H1 (cell line): ENCODE measurements at regions not wholly inside any gene's neighbourhood (a gene's known extent, or its start where the extent isn't known, plus 50 kb on each side); places are given as distances from the start of the nearest gene placed in this dataset.

Experiments used
- NRF1 ChIP-seq: IDR thresholded peaks from 2 replicates; pipeline ENCODE4 v1.6.1; 2011; ENCODE audit warnings: mild to moderate bottlenecking, low read depth, low read length, improper control_type of control experiment
- PHF8 ChIP-seq: fragments of 200-600 bp; sonication (generic); conservative IDR thresholded peaks from 2 replicates; pipeline ENCODE4 v1.7.1; 2012; ENCODE audit warnings: low read depth, mild to moderate bottlenecking, inconsistent platforms, low read length, moderate library complexity
- RFX5 ChIP-seq: IDR thresholded peaks from 2 replicates; pipeline ENCODE4 v1.6.1; 2011; ENCODE audit warnings: low read depth, low read length, improper control_type of control experiment, borderline replicate concordance
- SIN3A ChIP-seq, 2 experiments: IDR thresholded peaks in 1 of 2; conservative IDR thresholded peaks in 1 of 2; 2 replicates each; pipeline ENCODE4 v1.6.1; 2011 to 2012; ENCODE audit warnings: low read length in 2 of 2, improper control_type of control experiment in 1 of 2, low read depth in 1 of 2, mild to moderate bottlenecking in 1 of 2
- SP2 ChIP-seq: IDR thresholded peaks from 2 replicates; pipeline ENCODE4 v1.6.1; 2012; ENCODE audit warnings: mild to moderate bottlenecking, low read length, inconsistent platforms
- YY1 ChIP-seq: IDR thresholded peaks from 2 replicates; pipeline ENCODE4 v1.6.1; 2011; ENCODE audit warnings: low read depth, mild to moderate bottlenecking, low read length

GRCh38 chr9:118482306-118482705 is 778.1 kb downstream of the TLR4 start (continued):
- TF ChIP-seq SP2 = no peak
- no peak for TF ChIP-seq PHF8
- no peak for TF ChIP-seq NRF1
- no peak for TF ChIP-seq YY1
- TF ChIP-seq SIN3A (conservative IDR thresholded peaks at IDR 0.05 in 1 of 2, IDR thresholded peaks at IDR 0.05 in 1 of 2; ENCODE audit: low read depth in 1 of 2, low read length in 2 of 2) = no peak
- no peak for TF ChIP-seq RFX5
